Myocyte (in vitro differentiated cells): ENCODE measurements at regions not wholly inside any gene's neighbourhood (a gene's known extent, or its start where the extent isn't known, plus 50 kb on each side); places are given as distances from the start of the nearest gene placed in this dataset.

Experiments used
- DNase-seq: peaks from one replicate; pipeline ENCODE4 v3.0.0-alpha.2; 2012; ENCODE audit warnings: low read depth

GRCh38 chr18:47547539-47548202 lies 296.2 kb upstream of the SKOR2 start:
- DNase-seq, result no peak

- no peak for DNase-seq
These were observed 294.2 kb upstream of the SKOR2 start for GRCh38 chr18:47545613-47546012.

GRCh38 chr18:47543080-47543479 lies 291.6 kb upstream of the SKOR2 start:
- DNase-seq, result no peak

- no peak for DNase-seq
These were observed 291.1 kb upstream of the SKOR2 start for GRCh38 chr18:47542551-47542950.

- DNase-seq, result no peak
These were observed 280.3 kb upstream of the SKOR2 start for GRCh38 chr18:47531717-47532116.

- no peak for DNase-seq
These were observed 279.2 kb upstream of the SKOR2 start for GRCh38 chr18:47530695-47531094.

GRCh38 chr18:47528343-47528742 lies 276.9 kb upstream of the SKOR2 start:
- no peak for DNase-seq

GRCh38 chr18:47526147-47526546 lies 274.7 kb upstream of the SKOR2 start:
- DNase-seq, result no peak

- no peak for DNase-seq
These were observed 270.9 kb upstream of the SKOR2 start for GRCh38 chr18:47522359-47522758.

GRCh38 chr18:47520263-47520662 lies 268.8 kb upstream of the SKOR2 start:
- DNase-seq, result no peak

- no peak for DNase-seq
These were observed 268.2 kb upstream of the SKOR2 start for GRCh38 chr18:47519706-47520105.

GRCh38 chr18:47519277-47519676 lies 267.8 kb upstream of the SKOR2 start:
- DNase-seq, result no peak

- no peak for DNase-seq
These were observed 262.2 kb upstream of the SKOR2 start for GRCh38 chr18:47513614-47514013.

GRCh38 chr18:47512726-47513435 lies 261.4 kb upstream of the SKOR2 start:
- no peak for DNase-seq

- no peak for DNase-seq
These were observed 260.6 kb upstream of the SKOR2 start for GRCh38 chr18:47512056-47512455.

- DNase-seq, result no peak
These were observed 259.4 kb upstream of the SKOR2 start for GRCh38 chr18:47510831-47511230.

- DNase-seq, result no peak
These were observed 256.2 kb upstream of the SKOR2 start for GRCh38 chr18:47507651-47508050.

- DNase-seq, result no peak
These were observed 255.4 kb upstream of the SKOR2 start for GRCh38 chr18:47506897-47507296.

- DNase-seq, result no peak
These were observed 250.5 kb upstream of the SKOR2 start for GRCh38 chr18:47501946-47502345.

GRCh38 chr18:47500930-47501329 lies 249.5 kb upstream of the SKOR2 start:
- DNase-seq, result no peak

- DNase-seq, result no peak
These were observed 241.2 kb upstream of the SKOR2 start for GRCh38 chr18:47492691-47493090.

- no peak for DNase-seq
These were observed 239.4 kb upstream of the SKOR2 start for GRCh38 chr18:47490882-47491281.

- no peak for DNase-seq
These were observed 233.8 kb upstream of the SKOR2 start for GRCh38 chr18:47485221-47485797.
